ENCODE measurements at regions not wholly inside any gene's neighbourhood (a gene's known extent, or its start where the extent isn't known, plus 50 kb on each side); places are given as distances from the start of the nearest gene placed in this dataset.

- no peaks in the 10 kb centered on the region for H3K9me3 ChIP-seq
- TF ChIP-seq CTCF (IDR thresholded peaks at IDR 0.05) = no peak
- no peak for TF ChIP-seq POLR2A (IDR thresholded peaks at IDR 0.05)
- TF ChIP-seq POLR2AphosphoS5 (IDR thresholded peaks at IDR 0.05) = no peak
- no peak for DNase-seq (ENCODE audit: low spot score)
- no peak overlapping the region for H3K4me3 ChIP-seq
- no peaks in the 10 kb centered on the region for H3K4me1 ChIP-seq (replicated peaks)
- H3K27me3 ChIP-seq (replicated peaks; ENCODE audit: insufficient read depth) = no peaks in the 10 kb centered on the region
- intact Hi-C loops (cut with DNase I) = no loop called here
- no peak overlapping the region for H3K27ac ChIP-seq
- 100% methylated on average over 1 of the region's 1 CpG for WGBS
- H3K36me3 ChIP-seq = no peaks in the 10 kb centered on the region
These were observed 189.7 kb downstream of the PALM2AKAP2 start for GRCh38 chr9:109969573-109970237.

GRCh38 chr9:109971226-109971625 lies 191.2 kb downstream of the PALM2AKAP2 start:
- 57% methylated on average over 5 of the region's 5 CpGs for WGBS
- Histone ChIP-seq H3K4me1 (replicated peaks) (no peaks in the 10 kb centered on the region), H3K27me3 (replicated peaks; ENCODE audit: insufficient read depth) (no peaks in the 10 kb centered on the region), H3K36me3 (no peaks in the 10 kb centered on the region), H3K9me3 (no peaks in the 10 kb centered on the region), H3K27ac (no peak overlapping the region), H3K4me3 (no peak overlapping the region)
- TF ChIP-seq POLR2AphosphoS5 (IDR thresholded peaks at IDR 0.05) = no peak
- no peak for TF ChIP-seq CTCF (IDR thresholded peaks at IDR 0.05)
- TF ChIP-seq POLR2A (IDR thresholded peaks at IDR 0.05) = no peak
- DNase-seq (ENCODE audit: low spot score) = no peak
- intact Hi-C loops (cut with DNase I) = no loop called here

- 90% methylated on average over 6 of the region's 6 CpGs for WGBS
- H3K27ac ChIP-seq = no peak overlapping the region
- no peaks in the 10 kb centered on the region for H3K4me1 ChIP-seq (replicated peaks)
- no peaks in the 10 kb centered on the region for H3K9me3 ChIP-seq
- H3K27me3 ChIP-seq (replicated peaks; ENCODE audit: insufficient read depth) = no peaks in the 10 kb centered on the region
- no peak for DNase-seq (ENCODE audit: low spot score)
- intact Hi-C loops (cut with DNase I) = no loop called here
- no peaks in the 10 kb centered on the region for H3K36me3 ChIP-seq
- no peak overlapping the region for H3K4me3 ChIP-seq
- TF ChIP-seq POLR2AphosphoS5 (IDR thresholded peaks at IDR 0.05) (no peak), CTCF (IDR thresholded peaks at IDR 0.05) (no peak), POLR2A (IDR thresholded peaks at IDR 0.05) (no peak)
These were observed 192.3 kb downstream of the PALM2AKAP2 start for GRCh38 chr9:109972026-109972882.

GRCh38 chr9:109973336-109973735 lies 193.3 kb downstream of the PALM2AKAP2 start:
- intact Hi-C loops (cut with DNase I) = no loop called here
- TF ChIP-seq POLR2AphosphoS5 (IDR thresholded peaks at IDR 0.05) (no peak), CTCF (IDR thresholded peaks at IDR 0.05) (no peak), POLR2A (IDR thresholded peaks at IDR 0.05) (no peak)
- Histone ChIP-seq H3K9me3 (no peaks in the 10 kb centered on the region), H3K27ac (no peak overlapping the region), H3K4me1 (replicated peaks) (no peaks in the 10 kb centered on the region), H3K4me3 (no peak overlapping the region), H3K27me3 (replicated peaks; ENCODE audit: insufficient read depth) (no peaks in the 10 kb centered on the region), H3K36me3 (no peaks in the 10 kb centered on the region)
- WGBS = 100% methylated on average over 1 of the region's 1 CpG
- DNase-seq (ENCODE audit: low spot score) = no peak
